ENCODE measurements at regions not wholly inside any gene's neighbourhood (a gene's known extent, or its start where the extent isn't known, plus 50 kb on each side); places are given as distances from the start of the nearest gene placed in this dataset.

DNA sequence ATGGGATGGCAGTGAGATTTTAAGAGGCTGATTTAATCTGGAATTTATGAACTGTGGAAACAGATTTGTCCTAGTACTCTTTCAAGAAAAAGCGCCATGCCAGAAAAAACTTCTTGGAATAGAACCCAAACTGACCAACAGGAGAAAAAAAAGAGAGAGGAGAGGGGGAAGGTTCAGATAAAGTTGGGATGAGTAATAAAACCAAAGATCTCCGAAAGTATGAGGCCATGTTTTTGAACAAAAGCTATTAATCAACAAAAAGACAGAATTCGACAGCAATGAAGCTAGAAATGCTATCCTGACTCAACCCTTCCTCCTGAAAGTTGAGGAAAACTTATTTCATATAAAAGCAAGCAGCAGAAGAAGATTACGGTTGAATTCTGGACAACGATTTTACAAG, 135.5 kb downstream of the CEMIP2 start:
- H3K23ac ChIP-seq (ENCODE audit: insufficient read length), result no peak overlapping the region
- ChIA-PET CTCF (ENCODE audit: partially characterized antibody) (no interaction called here), POLR2A (ENCODE audit: partially characterized antibody) (no interaction called here)
- H2BK120ac ChIP-seq (replicated peaks; ENCODE audit: low read depth, low read length), result no peak overlapping the region
- H3K9me3 ChIP-seq (ENCODE audit: insufficient read depth in 2 of 2, low read depth in 1 of 2, low read length in 1 of 2), result no peaks in the 10 kb centered on the region
- no peak overlapping the region for H3K27ac ChIP-seq (ENCODE audit: low read depth, low read length)
- H3K56ac ChIP-seq (replicated peaks; ENCODE audit: insufficient read length, low read depth, low read length), result no peak overlapping the region
- no peak overlapping the region for H4K8ac ChIP-seq (ENCODE audit: extremely low read depth, insufficient read depth, low read length)
- H3K23me2 ChIP-seq (ENCODE audit: low read depth, low read length), result no peaks in the 10 kb centered on the region
- H3K4me2 ChIP-seq (ENCODE audit: insufficient read depth in 1 of 2, low read depth in 2 of 2, low read length in 2 of 2), result no peak overlapping the region
- DNase-seq (ENCODE audit: low read depth in 1 of 2, low spot score in 2 of 2), result no peak
- no peak overlapping the region for H4K5ac ChIP-seq (ENCODE audit: insufficient read length, low read depth, low read length)
- no peak overlapping the region for H2BK15ac ChIP-seq (ENCODE audit: low read length)
- H2BK20ac ChIP-seq (ENCODE audit: low read length), result no peak overlapping the region
- no peak for TF ChIP-seq KDM1A (IDR thresholded peaks at IDR 0.05; ENCODE audit: borderline replicate concordance, low read length)
- TF ChIP-seq POLR2A (IDR thresholded peaks at IDR 0.05; ENCODE audit: control extremely low read depth in 1 of 2, low read depth in 2 of 2, low read length in 2 of 2), result no peak
- TF ChIP-seq EP300 (IDR thresholded peaks at IDR 0.05; ENCODE audit: borderline replicate concordance in 1 of 2, low read depth in 2 of 2, low read length in 2 of 2), result no peak
- no peak for TF ChIP-seq SRF (IDR thresholded peaks at IDR 0.05; ENCODE audit: low read depth, low read length)
- no peak for TF ChIP-seq BCL11A (IDR thresholded peaks at IDR 0.05; ENCODE audit: low read depth in 2 of 2, low read length in 2 of 2)
- no peak for TF ChIP-seq POLR2AphosphoS5 (IDR thresholded peaks at IDR 0.05; ENCODE audit: low read depth, low read length)
- no peak for TF ChIP-seq SIX5 (IDR thresholded peaks at IDR 0.05; ENCODE audit: low read depth, low read length)
- no peak for TF ChIP-seq CBX5 (IDR thresholded peaks at IDR 0.05; ENCODE audit: low read depth, low read length)
- TF ChIP-seq RFX5 (IDR thresholded peaks at IDR 0.05; ENCODE audit: borderline replicate concordance, low read depth, low read length), result no peak
- TF ChIP-seq JUN (IDR thresholded peaks at IDR 0.05; ENCODE audit: low read depth, low read length), result no peak
- no peak for TF ChIP-seq CHD2 (IDR thresholded peaks at IDR 0.05; ENCODE audit: low read length)
- TF ChIP-seq BACH1 (IDR thresholded peaks at IDR 0.05; ENCODE audit: low read length), result no peak
- no peak for TF ChIP-seq HDAC2 (IDR thresholded peaks at IDR 0.05; ENCODE audit: borderline replicate concordance in 1 of 2, low read depth in 2 of 2, low read length in 2 of 2)
- no peak for TF ChIP-seq SIN3A (conservative IDR thresholded peaks at IDR 0.05 in 1 of 2, IDR thresholded peaks at IDR 0.05 in 1 of 2; ENCODE audit: low read depth in 1 of 2, low read length in 2 of 2)
- TF ChIP-seq CTBP2 (IDR thresholded peaks at IDR 0.05; ENCODE audit: borderline replicate concordance, insufficient read depth, insufficient read length, low read length), result no peak
- H2BK5ac ChIP-seq (ENCODE audit: low read depth, low read length), result no peak overlapping the region
- no peaks in the 10 kb centered on the region for H3K36me3 ChIP-seq (ENCODE audit: control insufficient read depth in 2 of 4, insufficient read depth in 4 of 4, low read length in 3 of 4)
- no peak overlapping the region for H2AK5ac ChIP-seq (ENCODE audit: low read depth, low read length)
- no peak overlapping the region for H3K4me3 ChIP-seq (ENCODE audit: extremely low read depth in 1 of 4, insufficient read depth in 2 of 4, low read depth in 3 of 4, low read length in 4 of 4)
- no peak for FAIRE-seq
- H3K27me3 ChIP-seq (replicated peaks in 1 of 4; ENCODE audit: control insufficient read depth in 3 of 4, extremely low read depth in 1 of 4, insufficient read depth in 3 of 4, low read length in 3 of 4), result no peaks in the 10 kb centered on the region
- H4K91ac ChIP-seq (replicated peaks; ENCODE audit: insufficient read length, low read length), result no peak overlapping the region
- no peak overlapping the region for H3K18ac ChIP-seq (ENCODE audit: extremely low read depth, low read length)
- no peak overlapping the region for H3K9ac ChIP-seq (replicated peaks in 1 of 4; ENCODE audit: extremely low read depth in 1 of 4, low read depth in 3 of 4, low read length in 3 of 4)
- no peak overlapping the region for H2AFZ ChIP-seq (ENCODE audit: low read length)
- WGBS, 2 experiments (ENCODE audit: extremely low coverage in 1 of 2, insufficient coverage in 1 of 2, insufficient read length in 1 of 2, insufficient replicate concordance in 2 of 2, low coverage in 1 of 2, low lambda C conversion rate in 2 of 2, missing lambda C conversion rate in 1 of 2), result 91% methylated on average over 5 of the region's 5 CpGs; no CpG with 5 or more reads in 1 of the 2 experiments
- no peaks in the 10 kb centered on the region for H4K20me1 ChIP-seq (replicated peaks in 1 of 2; ENCODE audit: control insufficient read depth in 1 of 2, insufficient read depth in 2 of 2, low read length in 2 of 2)
- no peak overlapping the region for H2BK12ac ChIP-seq (ENCODE audit: low read depth, low read length)
- H3K4me1 ChIP-seq (replicated peaks in 1 of 4; ENCODE audit: control insufficient read depth in 3 of 4, insufficient read depth in 4 of 4, low read length in 3 of 4), result no peaks in the 10 kb centered on the region; a peak in 1 of 7 replicates
- H3K79me1 ChIP-seq (ENCODE audit: low read depth, low read length), result no peaks in the 10 kb centered on the region
- no peak overlapping the region for H3K4ac ChIP-seq (replicated peaks; ENCODE audit: insufficient read length, low read depth, low read length)
- no peaks in the 10 kb centered on the region for H3K79me2 ChIP-seq (ENCODE audit: control insufficient read depth in 1 of 2, insufficient read depth in 2 of 2, low read length in 2 of 2)
- H3K14ac ChIP-seq (ENCODE audit: insufficient read length), result no peak overlapping the region
